Eye (tissue), 1 donor: ENCODE measurements at regions not wholly inside any gene's neighbourhood (a gene's known extent, or its start where the extent isn't known, plus 50 kb on each side); places are given as distances from the start of the nearest gene placed in this dataset.

Experiments
- DNase-seq: peaks from one replicate; pipeline ENCODE4 v3.0.0-alpha.2; 2015

GRCh38 chr20:55054453-55054852 is 579.1 kb downstream of the DOK5 start:
- no peak for DNase-seq

DNA sequence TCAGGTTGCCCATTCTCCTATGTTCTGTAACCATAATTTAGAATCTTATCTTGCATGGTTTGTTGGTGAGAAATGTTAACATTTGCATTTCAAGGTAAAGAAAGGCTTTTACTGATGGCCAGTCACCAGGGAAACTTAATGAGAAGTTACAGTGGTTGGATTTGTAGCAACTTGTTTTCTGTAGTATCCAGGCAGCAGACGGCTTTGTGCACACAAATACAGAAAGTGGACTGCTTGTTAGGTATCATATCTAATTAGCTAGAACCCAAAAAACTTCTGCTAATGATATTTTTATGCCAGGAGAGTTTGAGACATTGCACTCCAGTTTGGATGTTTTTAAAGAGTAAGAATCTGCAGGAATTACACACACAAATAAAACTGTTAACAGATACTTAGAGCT is 578.0 kb downstream of the DOK5 start:
- no peak for DNase-seq

DNA sequence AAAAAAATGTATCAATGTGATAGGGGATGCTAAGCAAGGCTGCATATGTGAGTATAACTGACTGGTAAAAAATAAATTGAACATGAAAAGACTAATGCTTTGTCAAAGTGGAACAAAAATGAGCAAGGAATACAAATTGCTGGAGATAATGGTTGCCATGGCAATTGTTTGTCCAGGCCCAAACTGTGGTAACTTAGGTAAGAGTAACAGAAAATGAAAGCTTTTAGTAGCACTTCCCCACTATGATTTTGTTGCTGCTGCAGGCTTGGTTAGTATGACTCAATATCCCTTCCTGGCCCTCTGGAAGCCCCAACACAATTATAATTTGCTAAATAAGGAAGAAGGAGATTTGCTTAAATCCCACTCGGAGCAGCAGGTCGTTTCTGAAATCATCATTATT is 577.1 kb downstream of the DOK5 start:
- DNase-seq = no peak

DNA sequence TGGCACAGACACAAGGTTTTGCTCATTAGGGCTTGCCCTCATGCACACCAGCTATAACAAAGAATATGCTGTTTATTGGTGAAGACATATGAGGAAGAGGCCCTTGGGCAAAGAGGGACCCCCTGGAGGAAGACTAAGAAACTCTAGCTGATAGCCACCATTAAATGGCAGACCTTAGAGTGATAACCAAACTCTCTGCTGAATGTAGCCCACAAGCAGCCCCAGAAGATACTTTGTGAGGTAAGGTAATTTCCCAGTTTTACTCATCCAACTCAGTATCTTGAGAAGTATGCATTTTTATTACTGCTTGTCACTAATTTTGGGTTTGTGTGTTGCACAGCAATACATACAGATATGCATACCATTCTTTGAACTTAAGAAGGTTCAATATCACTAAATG is 563.3 kb downstream of the DOK5 start:
- DNase-seq = no peak

- no peak for DNase-seq
Observed at GRCh38 chr20:55031971-55032370, 556.6 kb downstream of the DOK5 start.

GRCh38 chr20:55014766-55015165 is 539.4 kb downstream of the DOK5 start:
- DNase-seq = no peak

GRCh38 chr20:55010761-55011160 is 535.4 kb downstream of the DOK5 start:
- DNase-seq = no peak

- DNase-seq = no peak
Observed at GRCh38 chr20:55009066-55009465, 533.7 kb downstream of the DOK5 start.

GRCh38 chr20:55004044-55004443 is 528.7 kb downstream of the DOK5 start:
- peak; percentile 4 for DNase-seq

GRCh38 chr20:54995553-54995952 is 520.2 kb downstream of the DOK5 start:
- DNase-seq = peak; percentile 44

GRCh38 chr20:54995011-54995410 is 519.6 kb downstream of the DOK5 start:
- peak; percentile 16 for DNase-seq

- no peak for DNase-seq
Observed at GRCh38 chr20:54985091-54985490, 509.7 kb downstream of the DOK5 start.

- DNase-seq = no peak
Observed at GRCh38 chr20:54984104-54984448, 508.7 kb downstream of the DOK5 start.

- peak; percentile 25 for DNase-seq
Observed at GRCh38 chr20:54983394-54984103, 508.2 kb downstream of the DOK5 start.

DNA sequence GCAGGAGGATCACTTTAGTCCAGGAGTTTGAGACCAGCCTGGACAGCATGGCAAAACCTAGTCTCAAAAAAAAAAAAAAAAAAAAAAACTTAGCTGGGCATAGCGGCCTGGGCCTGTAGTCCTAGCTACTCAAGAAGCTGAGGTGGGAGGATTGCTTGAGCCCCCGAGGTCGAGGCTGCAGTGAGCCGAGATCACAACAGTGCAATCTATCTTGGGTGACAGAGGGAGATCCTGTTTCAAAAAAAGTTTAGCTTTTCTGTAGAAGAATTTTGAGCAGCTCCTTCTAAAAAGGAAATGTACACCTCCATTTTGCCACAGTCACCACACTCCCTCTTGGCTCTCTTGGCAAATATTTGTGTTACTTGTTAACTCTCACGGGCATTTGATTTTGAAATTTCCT is 505.8 kb downstream of the DOK5 start:
- DNase-seq = no peak

- peak; percentile 46 for DNase-seq
Observed at GRCh38 chr20:54980103-54980960, 504.9 kb downstream of the DOK5 start.

GRCh38 chr20:54950304-54950703 is 474.9 kb downstream of the DOK5 start:
- DNase-seq = peak; percentile 2

GRCh38 chr20:54941666-54942065 is 466.3 kb downstream of the DOK5 start:
- peak; percentile 54 for DNase-seq

DNA sequence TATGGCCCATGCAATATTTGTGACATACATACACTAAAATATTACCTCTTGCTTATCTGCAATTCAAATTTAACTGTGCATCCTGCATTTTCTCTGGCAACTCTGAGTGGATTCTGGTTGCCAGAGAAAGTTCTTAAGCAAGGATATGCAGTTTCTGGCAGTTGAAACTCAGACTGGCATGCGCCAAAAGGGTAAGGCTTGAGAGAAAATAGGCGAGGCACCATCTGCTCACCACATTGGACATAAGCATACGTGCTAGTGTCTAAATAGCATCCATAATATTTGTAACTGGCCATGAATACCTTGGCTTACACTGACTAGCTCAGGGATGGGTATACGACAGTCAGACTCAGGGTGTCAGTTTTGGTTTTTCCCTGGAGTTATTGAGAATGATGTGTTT is 465.1 kb downstream of the DOK5 start:
- DNase-seq = no peak

DNA sequence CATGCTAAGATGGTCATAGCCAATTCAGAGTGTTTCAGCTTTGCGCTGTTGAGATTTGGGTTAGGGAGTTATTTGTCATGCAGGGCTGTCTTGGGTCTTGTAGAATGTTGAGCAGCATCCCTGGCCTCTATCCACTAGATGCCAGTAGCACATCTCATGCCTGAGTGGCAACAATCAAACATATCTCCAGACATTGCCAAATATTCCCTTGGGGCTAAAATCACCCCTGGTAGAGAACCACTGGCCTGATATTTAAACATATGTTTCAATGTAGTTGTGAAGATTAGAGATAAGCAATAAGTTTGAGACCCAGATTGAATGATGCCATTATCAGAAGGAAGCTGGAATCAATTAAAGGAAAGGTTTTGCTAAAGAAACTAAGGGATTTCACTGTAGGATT is 463.3 kb downstream of the DOK5 start:
- DNase-seq = peak; percentile 15

- DNase-seq = peak; percentile 31
Observed at GRCh38 chr20:54933212-54933904, 458.0 kb downstream of the DOK5 start.

DNA sequence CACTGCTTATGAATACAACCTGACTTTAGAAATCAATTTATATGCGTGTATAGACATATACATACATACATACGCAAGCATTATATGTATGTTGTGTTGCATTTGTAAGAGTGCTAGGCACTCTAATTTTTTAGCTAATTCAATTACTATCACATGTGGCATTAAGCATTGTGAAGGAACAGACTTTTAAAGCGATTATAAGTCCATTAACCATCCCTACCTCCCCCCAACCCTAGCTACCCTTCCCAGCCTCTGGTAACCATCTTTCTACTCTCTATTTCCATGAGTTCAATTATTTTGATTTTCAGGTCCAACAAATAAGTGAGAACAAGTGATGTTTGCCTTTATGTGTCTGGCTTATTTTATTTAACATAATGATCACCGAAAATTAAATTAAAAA is 453.8 kb downstream of the DOK5 start:
- DNase-seq = no peak

DNA sequence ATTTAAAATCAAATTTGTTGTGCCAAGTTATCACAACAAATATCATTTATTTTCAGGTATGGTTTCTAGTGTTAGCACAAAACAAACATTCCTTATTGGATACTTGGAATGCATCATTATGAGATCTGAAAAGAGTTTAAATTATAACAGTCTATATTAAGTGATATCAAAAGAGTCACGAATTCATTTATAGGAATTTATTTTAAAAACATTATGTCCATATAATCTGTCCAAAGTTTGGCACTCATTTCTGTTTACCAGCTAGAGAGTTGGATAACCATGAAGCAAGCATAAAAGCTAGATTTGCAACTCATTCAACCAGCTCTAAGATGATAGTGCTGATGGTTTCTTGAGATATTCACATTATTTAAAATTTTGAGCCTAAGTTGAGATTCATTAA is 453.2 kb downstream of the DOK5 start:
- DNase-seq = no peak

DNA sequence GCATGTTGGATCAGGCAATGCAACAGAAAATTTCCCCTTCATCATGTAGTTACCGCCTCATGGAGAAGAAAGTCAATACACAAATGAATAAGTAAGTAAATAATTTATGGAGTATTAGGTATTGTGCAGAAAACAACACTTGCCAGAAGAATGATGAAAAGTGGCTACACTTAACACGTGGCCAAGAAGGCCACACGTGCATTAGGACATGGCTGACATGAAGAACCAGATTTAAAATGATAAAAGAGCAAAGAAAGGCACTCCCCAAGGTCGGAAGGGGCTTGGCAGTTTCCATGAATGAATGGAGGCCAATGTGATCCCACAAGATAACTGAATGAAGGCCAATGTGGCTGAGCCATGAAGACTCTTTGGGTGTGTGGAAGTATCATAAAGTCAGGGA is 447.2 kb downstream of the DOK5 start:
- no peak for DNase-seq
